PC-3 (cell line): ENCODE measurements at regions not wholly inside any gene's neighbourhood (a gene's known extent, or its start where the extent isn't known, plus 50 kb on each side); places are given as distances from the start of the nearest gene placed in this dataset.

Experiments used
- CTCF ChIP-seq: fragments of 300-600 bp; sonication (generic); conservative IDR thresholded peaks from 2 replicates; pipeline ENCODE4 v1.5.1; 2017; ENCODE audit warnings: antibody characterized with exemption, low read depth, mild to moderate bottlenecking, low read length
- EZH2 ChIP-seq: fragments of 300-600 bp; sonication (generic); IDR thresholded peaks from one replicate; pipeline ENCODE4 v1.6.1; 2017; ENCODE audit warnings: antibody characterized with exemption, mild to moderate bottlenecking, low read length; ENCODE audit not compliant: unreplicated experiment
- EZH2phosphoT487 ChIP-seq: fragments of 300-600 bp; sonication (generic); IDR thresholded peaks from 2 replicates; pipeline ENCODE4 v1.6.1; 2018; ENCODE audit warnings: mild to moderate bottlenecking, antibody characterized with exemption, low read length, borderline replicate concordance

- TF ChIP-seq CTCF: no peak
- TF ChIP-seq EZH2: no peak
- TF ChIP-seq EZH2phosphoT487: no peak
Measured at GRCh38 chr13:66138172-66138811, 1091.8 kb downstream of the PCDH9 start.
